K562 (cell line): ENCODE measurements at regions not wholly inside any gene's neighbourhood (a gene's known extent, or its start where the extent isn't known, plus 50 kb on each side); places are given as distances from the start of the nearest gene placed in this dataset.

Source experiments
- ATAC-seq: fragments of 200-7000 bp; cut with Tn5 transposase; 3 replicates; pipeline ENCODE4 v1.9.1; 2020; ENCODE audit warnings: moderate library complexity
- BruUV-seq: library from RNA; stranded (reverse); fragments of 400-500 nt; replicated peaks from 2 replicates; lab custom pipeline; 2021; lab: Mats Ljungman, UMichigan
- CTCF ChIA-PET: fragments of 300-600 bp; formaldehyde crosslinking; extraction: SDS; loops from one replicate; lab custom pipeline; 2021; ENCODE audit warnings: low intra/inter-chr PET ratio; lab: Yijun Ruan, JAX
- POLR2A ChIA-PET: fragments of 300-600, 350-650 bp; sonication (Branson Sonifier 250); formaldehyde crosslinking; extraction: SDS; loops from one replicate; lab custom pipeline; 2021; ENCODE audit warnings: antibody characterized with exemption, inconsistent platforms; lab: Yijun Ruan, JAX
- DNase-seq, 4 experiments: peaks; one replicate each; pipeline versions ENCODE4 v3.0.0 to v3.0.0-alpha.2; 2011 to 2018; ENCODE audit warnings: low spot score in 3 of 4, mixed read lengths in 3 of 4; ENCODE audit errors: extremely low read depth in 1 of 4
- FAIRE-seq: peaks from 2 replicates; lab custom pipeline; 2011; peaks lifted over from hg19 to GRCh38; lab: Jason Lieb, UNC
- H2AFZ ChIP-seq: 2 replicates; pipeline ENCODE4 v1.6.0; 2011; ENCODE audit warnings: low read depth, low read length, control low read depth, inconsistent platforms
- H3K27ac ChIP-seq: fragments of 200-600 bp; 3 replicates; pipeline ENCODE4 v1.8.0; 2011; ENCODE audit warnings: low read depth, mild to moderate bottlenecking, control low read depth, inconsistent platforms, low read length, moderate library complexity, mixed read lengths; ENCODE audit errors: extremely low read depth
- H3K27me3 ChIP-seq, 2 experiments: fragments of 300-600 bp in 1 of 2; 2 replicates in 1 of 2; 3 replicates in 1 of 2; pipeline versions ENCODE4 v1.6.0 to v1.8.0; 2011; ENCODE audit warnings: inconsistent platforms in 2 of 2, low read length in 2 of 2, mild to moderate bottlenecking in 1 of 2, mixed read lengths in 1 of 2, moderate library complexity in 1 of 2; ENCODE audit not compliant: control insufficient read depth in 2 of 2, insufficient read depth in 2 of 2
- H3K36me3 ChIP-seq: fragments of 300-600 bp; 3 replicates; pipeline ENCODE4 v1.8.0; 2011; ENCODE audit warnings: mild to moderate bottlenecking, low read length, inconsistent platforms; ENCODE audit not compliant: control insufficient read depth, insufficient read depth
- H3K4me1 ChIP-seq, 2 experiments: fragments of 200-600 bp in 1 of 2; replicated peaks in 1 of 2; 2 replicates in 1 of 2; 3 replicates in 1 of 2; pipeline versions ENCODE4 v1.5.1 to v1.8.0; 2011; ENCODE audit warnings: inconsistent platforms in 2 of 2, low read length in 2 of 2, mild to moderate bottlenecking in 1 of 2, mixed read lengths in 1 of 2, moderate library complexity in 1 of 2; ENCODE audit not compliant: control insufficient read depth in 2 of 2, insufficient read depth in 2 of 2
- H3K4me2 ChIP-seq: 2 replicates; pipeline ENCODE4 v1.6.1; 2011; ENCODE audit warnings: low read length, control low read depth, inconsistent platforms, mixed read lengths; ENCODE audit not compliant: insufficient read depth
- H3K4me3 ChIP-seq: fragments of 200-600 bp; sonication (generic), shearing (Covaris generic); 2 replicates; pipeline ENCODE4 v1.5.1; 2016; ENCODE audit warnings: control low read depth, inconsistent platforms
- H3K79me2 ChIP-seq: fragments of 200-600 bp; 3 replicates; pipeline ENCODE4 v1.8.0; 2011; ENCODE audit warnings: low read length, inconsistent platforms; ENCODE audit not compliant: control insufficient read depth, insufficient read depth
- H3K9ac ChIP-seq, 2 experiments: 2 replicates each; pipeline versions ENCODE4 v1.6.0 to v1.6.1; 2011; ENCODE audit warnings: low read depth in 2 of 2, low read length in 2 of 2, control low read depth in 1 of 2, inconsistent platforms in 1 of 2, mild to moderate bottlenecking in 1 of 2, mixed read lengths in 1 of 2; ENCODE audit not compliant: insufficient read depth in 1 of 2
- H3K9me1 ChIP-seq: one replicate; pipeline ENCODE4 v1.6.0; 2011; ENCODE audit warnings: inconsistent platforms, mild to moderate bottlenecking, low read length, moderate library complexity; ENCODE audit not compliant: control insufficient read depth, insufficient read depth
- H3K9me3 ChIP-seq: replicated peaks from 2 replicates; pipeline ENCODE4 v1.5.1; 2011; ENCODE audit warnings: low read depth, low read length, inconsistent platforms; ENCODE audit not compliant: control insufficient read depth, insufficient read depth
- H4K20me1 ChIP-seq: replicated peaks from 2 replicates; pipeline ENCODE4 v1.6.1; 2011; ENCODE audit warnings: low read length, inconsistent platforms, mixed read lengths; ENCODE audit not compliant: control insufficient read depth, insufficient read depth
- DEAF1 ChIP-seq: fragments of 450-650 bp; formaldehyde crosslinking; IDR thresholded peaks from 2 replicates; pipeline ENCODE4 v1.4.0; 2020; ENCODE audit warnings: mild to moderate bottlenecking, moderate library complexity
- DLX4 ChIP-seq: fragments of 250-450 bp; sonication (Bioruptor Pico); IDR thresholded peaks from 2 replicates; pipeline ENCODE4 v1.6.1; 2021; ENCODE audit warnings: mild to moderate bottlenecking
- GTF2B ChIP-seq: IDR thresholded peaks from 2 replicates; pipeline ENCODE4 v1.6.1; 2011; ENCODE audit not compliant: insufficient read length; ENCODE audit errors: extremely low read depth
- SIN3B ChIP-seq: fragments of 450-650 bp; IDR thresholded peaks from 2 replicates; pipeline ENCODE4 v1.6.1; 2017; ENCODE audit warnings: low read depth, mild to moderate bottlenecking, moderate library complexity
- WGBS: fragments of 100-300 bp; shearing (Covaris generic); methylation state at CpG from one replicate; pipeline ENCODE4 v1.1.6; 2016; ENCODE audit warnings: low coverage, mixed read lengths; ENCODE audit not compliant: insufficient coverage; ENCODE audit errors: missing lambda C conversion rate; 5-methylcytosine and 5-hydroxymethylcytosine counted together
- in situ Hi-C: fragments of 300-500 bp; cut with MboI; formaldehyde crosslinking; loops from 4 replicates; pipeline ENCODE4 v1.15.0; 2018; ENCODE audit warnings: inconsistent platforms, mixed read lengths
- intact Hi-C: fragments of 100-400 bp; cut with micrococcal nuclease; formaldehyde crosslinking; loops from 2 replicates; pipeline ENCODE4 v1.14.2; 2022

GRCh38 chr1:9442986-9443385, 96.3 kb upstream of the SLC25A33 start:
- BruUV-seq: no TSS peak
- Histone ChIP-seq H3K9ac (no peak overlapping the region), H3K4me2 (no peak overlapping the region), H3K36me3 (no peaks in the 10 kb centered on the region), H4K20me1 (no peaks in the 10 kb centered on the region; the same call in 1 of the 2 replicates), H3K79me2 (no peaks in the 10 kb centered on the region), H3K4me1 (peaks cover 5% of the 10 kb centered on the region in 2 experiments; a peak in 4 of 5 replicates), H2AFZ (no peak overlapping the region), H3K9me1 (no peaks in the 10 kb centered on the region), H3K27me3 (peaks cover 45 to 83% of the 10 kb centered on the region in 2 experiments), H3K9me3 (no peaks in the 10 kb centered on the region), H3K4me3 (no peak overlapping the region)
- WGBS: 22% methylated on average over 3 of the region's 3 CpGs
- intact Hi-C loops (no loop called here), in situ Hi-C loops (no loop called here)
- FAIRE-seq: no peak
- DNase-seq: no peak
- no peak for ATAC-seq
- POLR2A ChIA-PET: no interaction called here
- CTCF ChIA-PET: no interaction called here
- TF ChIP-seq SIN3B (no peak), DEAF1 (CRISPR knock-in tag) (no peak), DLX4 (CRISPR knock-in tag) (no peak), GTF2B (no peak)
- TF ChIP-seq, all 486 proteins: peak for 0
- H3K27ac ChIP-seq: no peak overlapping the region
